ENCODE measurements at regions not wholly inside any gene's neighbourhood (a gene's known extent, or its start where the extent isn't known, plus 50 kb on each side); places are given as distances from the start of the nearest gene placed in this dataset.

- H3K27ac Mint-ChIP-seq (ENCODE audit: unreplicated experiment), result no peak overlapping the region
- peaks cover 6% of the 10 kb centered on the region for H3K4me1 Mint-ChIP-seq
- no peak for TF ChIP-seq CTCF (conservative IDR thresholded peaks at IDR 0.05)
- H3K36me3 Mint-ChIP-seq (ENCODE audit: low read depth), result peaks cover 8% of the 10 kb centered on the region
- peaks cover 8% of the 10 kb centered on the region for H3K9me3 Mint-ChIP-seq
- DNase-seq (ENCODE audit: low read depth, low spot score), result no peak
- H3K4me3 Mint-ChIP-seq, result no peak overlapping the region
- no peaks in the 10 kb centered on the region for H3K27me3 Mint-ChIP-seq (ENCODE audit: low read depth)
These were observed 223.0 kb downstream of the LTN1 start for GRCh38 chr21:28769683-28770082.

- peaks cover 8% of the 10 kb centered on the region for H3K36me3 Mint-ChIP-seq (ENCODE audit: low read depth)
- H3K4me3 Mint-ChIP-seq, result no peak overlapping the region
- no peak for TF ChIP-seq CTCF (conservative IDR thresholded peaks at IDR 0.05)
- no peak overlapping the region for H3K27ac Mint-ChIP-seq (ENCODE audit: unreplicated experiment)
- H3K4me1 Mint-ChIP-seq, result peaks cover 6% of the 10 kb centered on the region
- no peaks in the 10 kb centered on the region for H3K27me3 Mint-ChIP-seq (ENCODE audit: low read depth)
- DNase-seq (ENCODE audit: low read depth, low spot score), result no peak
- peaks cover 8% of the 10 kb centered on the region for H3K9me3 Mint-ChIP-seq
These were observed 223.9 kb downstream of the LTN1 start for GRCh38 chr21:28768753-28769152.

GRCh38 chr21:28767523-28767922 lies 225.2 kb downstream of the LTN1 start:
- TF ChIP-seq CTCF (conservative IDR thresholded peaks at IDR 0.05), result no peak
- H3K9me3 Mint-ChIP-seq, result peaks cover 8% of the 10 kb centered on the region
- peaks cover 8% of the 10 kb centered on the region for H3K36me3 Mint-ChIP-seq (ENCODE audit: low read depth)
- no peak overlapping the region for H3K27ac Mint-ChIP-seq (ENCODE audit: unreplicated experiment)
- H3K27me3 Mint-ChIP-seq (ENCODE audit: low read depth), result no peaks in the 10 kb centered on the region
- no peak for DNase-seq (ENCODE audit: low read depth, low spot score)
- H3K4me1 Mint-ChIP-seq, result peaks cover 6% of the 10 kb centered on the region
- no peak overlapping the region for H3K4me3 Mint-ChIP-seq

- Mint-ChIP-seq H3K9me3 (peaks cover 8% of the 10 kb centered on the region), H3K4me1 (no peaks in the 10 kb centered on the region), H3K27ac (ENCODE audit: unreplicated experiment) (no peak overlapping the region), H3K27me3 (ENCODE audit: low read depth) (no peaks in the 10 kb centered on the region), H3K4me3 (no peak overlapping the region), H3K36me3 (ENCODE audit: low read depth) (peaks cover 8% of the 10 kb centered on the region)
- no peak for DNase-seq (ENCODE audit: low read depth, low spot score)
- no peak for TF ChIP-seq CTCF (conservative IDR thresholded peaks at IDR 0.05)
These were observed 228.8 kb downstream of the LTN1 start for GRCh38 chr21:28763809-28764418.

- Mint-ChIP-seq H3K4me1 (no peaks in the 10 kb centered on the region), H3K27ac (ENCODE audit: unreplicated experiment) (no peak overlapping the region), H3K36me3 (ENCODE audit: low read depth) (peaks cover 8% of the 10 kb centered on the region)
These were observed 230.3 kb downstream of the LTN1 start for GRCh38 chr21:28762357-28762735.

More at GRCh38 chr21:28762357-28762735, 230.3 kb downstream of the LTN1 start:
- no peaks in the 10 kb centered on the region for H3K27me3 Mint-ChIP-seq (ENCODE audit: low read depth)
- no peak for DNase-seq (ENCODE audit: low read depth, low spot score)
- no peak overlapping the region for H3K4me3 Mint-ChIP-seq
- no peak for TF ChIP-seq CTCF (conservative IDR thresholded peaks at IDR 0.05)
- H3K9me3 Mint-ChIP-seq, result peaks cover 8% of the 10 kb centered on the region

Data from neural crest cell (in vitro differentiated cells).